ENCODE measurements at regions not wholly inside any gene's neighbourhood (a gene's known extent, or its start where the extent isn't known, plus 50 kb on each side); places are given as distances from the start of the nearest gene placed in this dataset.

DNA sequence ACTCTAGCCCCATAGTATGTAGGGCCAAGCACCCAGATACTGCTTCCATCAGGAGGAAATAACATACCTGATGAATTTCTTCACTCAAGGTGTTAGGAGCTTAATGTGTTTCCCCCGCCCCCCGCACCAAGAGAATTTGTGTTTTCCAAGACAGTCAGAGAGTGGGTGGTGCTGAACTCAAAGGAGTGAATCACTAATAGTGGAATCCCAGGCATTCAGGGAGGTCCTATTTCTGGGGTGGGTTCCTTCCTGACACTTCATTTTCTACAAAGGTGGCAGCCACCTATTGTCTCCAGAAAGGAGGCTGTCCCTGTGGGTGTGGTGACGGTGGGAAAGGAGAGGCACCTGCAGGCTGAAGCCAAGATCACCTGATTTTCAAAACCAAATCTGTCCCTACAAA is 50.8 kb upstream of the ELF5 start:
- DNase-seq = peak in 1 of 2 experiments; percentile 4

DNA sequence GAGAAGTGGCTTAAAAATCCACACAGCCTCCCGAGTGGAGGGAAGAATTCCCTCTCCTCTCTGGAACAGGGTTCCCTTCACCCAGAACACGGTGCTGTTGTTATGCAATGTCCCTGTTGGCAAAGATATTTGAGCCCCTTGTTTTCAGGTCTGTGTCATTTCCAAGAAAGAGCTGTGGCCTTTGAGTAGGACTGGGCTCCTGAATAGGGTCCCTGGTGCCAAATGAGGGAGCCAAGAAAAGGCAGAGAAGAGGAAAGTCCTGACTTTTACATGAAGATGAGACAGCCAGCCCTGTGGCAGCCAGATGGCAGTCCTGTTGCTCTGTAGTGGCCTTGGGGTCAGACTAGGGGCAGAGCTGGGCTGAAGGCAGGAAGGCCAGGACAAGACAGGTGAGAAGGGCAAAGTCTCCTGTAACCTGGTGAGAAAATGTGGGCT is 51.2 kb upstream of the ELF5 start:
- DNase-seq = no peak

DNA sequence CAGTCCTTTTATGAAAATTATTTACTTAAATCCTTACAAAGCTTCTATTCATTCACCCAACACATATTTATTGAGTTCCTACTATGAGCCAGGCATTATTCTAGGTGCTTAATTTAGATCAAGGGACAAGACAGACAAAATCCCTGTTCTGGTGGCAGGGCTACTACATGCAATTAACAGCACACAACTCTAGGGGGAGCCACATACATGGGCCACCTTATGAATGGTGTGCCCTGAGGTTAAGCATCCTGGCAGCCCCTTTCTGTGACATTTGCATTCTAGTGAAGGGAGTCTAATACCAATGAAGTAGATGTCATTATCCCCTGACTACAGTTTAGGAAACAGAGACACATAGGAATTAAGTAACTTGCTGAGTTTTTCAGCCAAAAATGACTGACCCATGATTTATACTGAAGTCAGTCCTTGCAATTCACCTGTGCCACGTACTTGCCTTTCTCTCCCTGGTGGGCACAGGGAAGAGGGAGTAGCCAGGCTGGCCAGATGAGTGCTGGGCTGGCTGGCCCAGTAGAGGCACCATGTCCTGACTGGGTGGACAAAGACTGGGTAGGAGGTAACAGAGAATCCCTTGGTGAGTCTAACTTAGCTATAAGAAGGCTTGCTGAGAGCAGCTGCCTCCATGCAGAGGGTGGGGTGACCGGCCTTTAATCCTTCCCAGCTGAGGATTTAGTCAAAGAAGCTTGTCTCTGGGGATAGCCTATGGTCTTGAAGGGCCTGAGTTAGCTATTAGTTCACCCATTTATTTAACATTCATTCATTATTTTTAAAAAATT is 52.0 kb upstream of the ELF5 start:
- DNase-seq = peak in 1 of 2 experiments; percentile 54

DNA sequence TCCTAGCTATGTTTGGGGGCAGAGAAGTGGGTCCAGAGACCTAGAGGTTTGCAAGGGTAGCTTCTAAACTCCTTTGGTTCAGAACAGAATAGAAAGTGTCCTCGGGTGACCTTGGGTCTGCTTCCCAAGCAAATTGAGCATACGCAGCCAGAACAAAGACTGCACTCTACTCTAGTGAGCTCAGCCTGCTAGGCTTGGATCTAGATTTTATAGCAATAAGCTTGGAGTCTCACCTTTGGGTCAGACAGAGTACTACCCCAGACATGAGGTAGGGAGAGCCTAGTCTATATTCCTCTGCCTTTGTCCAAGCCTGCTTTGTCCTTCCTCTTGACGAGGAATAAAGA is 52.6 kb upstream of the ELF5 start:
- DNase-seq = no peak

DNA sequence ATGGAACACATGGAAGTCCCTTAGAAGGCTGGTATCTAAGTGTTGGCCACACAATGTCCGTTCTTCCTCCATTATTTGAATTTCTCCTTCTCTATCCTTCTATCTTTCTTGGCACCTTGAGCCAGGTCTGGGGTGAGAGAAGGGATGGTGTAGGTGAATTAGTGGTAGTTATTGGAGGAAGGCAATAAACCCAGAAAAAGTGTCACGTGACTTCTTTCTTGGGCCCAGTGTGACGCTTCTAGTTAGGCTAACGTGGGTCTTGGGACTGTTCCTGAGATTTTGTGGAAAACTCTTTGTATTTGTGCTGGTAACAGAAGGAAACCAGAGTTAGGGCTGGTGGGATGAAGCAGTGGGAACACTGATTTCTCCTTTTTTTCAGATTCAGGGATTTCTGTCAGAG is 53.1 kb upstream of the ELF5 start:
- DNase-seq = no peak

DNA sequence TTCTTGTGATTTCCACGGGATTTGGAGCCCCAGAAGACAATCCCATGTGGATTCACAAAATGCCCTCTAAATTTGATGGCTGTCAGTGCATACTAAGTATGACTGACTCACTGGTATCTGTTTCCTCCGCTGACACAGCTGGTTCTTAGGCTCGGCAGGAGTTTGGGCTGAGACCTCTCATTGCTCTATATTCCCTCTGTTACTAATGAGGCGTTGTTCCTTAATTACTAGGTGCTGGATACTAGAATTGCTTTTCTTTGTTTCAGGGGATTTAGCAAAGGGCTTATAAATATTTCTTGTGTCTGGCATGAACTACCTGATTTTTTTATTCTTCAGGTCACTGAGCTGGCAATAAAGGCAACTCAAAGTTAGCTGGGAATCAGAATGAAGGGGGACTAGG is 53.2 kb upstream of the EHF start:
- DNase-seq = no peak

DNA sequence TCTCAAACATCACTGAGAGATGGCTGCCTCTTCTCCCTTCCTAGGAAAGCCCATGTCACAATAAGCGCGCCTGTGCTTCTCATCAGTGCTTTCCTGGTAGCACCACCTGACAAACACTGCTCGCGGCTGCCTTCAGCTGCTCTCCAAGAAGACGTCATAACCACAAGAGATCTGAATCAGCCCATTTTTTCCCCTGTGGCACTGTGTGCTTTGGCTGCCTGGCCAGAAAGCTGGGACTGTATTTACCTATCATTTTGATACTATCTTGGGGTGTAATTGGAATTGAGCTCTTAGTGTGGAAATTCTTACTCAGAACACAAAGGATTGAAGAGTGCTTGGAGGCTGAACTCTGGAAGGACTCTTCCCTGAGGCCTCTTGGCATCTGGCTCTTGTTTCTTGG is 50.3 kb upstream of the EHF start:
- DNase-seq = no peak
